A673 (cell line): ENCODE measurements at regions not wholly inside any gene's neighbourhood (a gene's known extent, or its start where the extent isn't known, plus 50 kb on each side); places are given as distances from the start of the nearest gene placed in this dataset.

Source experiments
- EZH2 ChIP-seq: fragments of 200-600 bp; sonication (generic); IDR thresholded peaks from 2 replicates; pipeline ENCODE4 v1.6.1; 2017; ENCODE audit warnings: borderline replicate concordance, low read depth, mild to moderate bottlenecking, mixed read lengths, antibody characterized with exemption, low read length; ENCODE audit not compliant: poor library complexity, severe bottlenecking
- TF ChIP-seq, protein P1 (sequence below): fragments of 300-800, 200-600 bp; sonication (generic); conservative IDR thresholded peaks from 2 replicates; pipeline ENCODE4 v1.5.1; 2017; ENCODE audit warnings: low read depth, mild to moderate bottlenecking, antibody characterized with exemption, low read length, moderate library complexity, mixed read lengths

DNA sequence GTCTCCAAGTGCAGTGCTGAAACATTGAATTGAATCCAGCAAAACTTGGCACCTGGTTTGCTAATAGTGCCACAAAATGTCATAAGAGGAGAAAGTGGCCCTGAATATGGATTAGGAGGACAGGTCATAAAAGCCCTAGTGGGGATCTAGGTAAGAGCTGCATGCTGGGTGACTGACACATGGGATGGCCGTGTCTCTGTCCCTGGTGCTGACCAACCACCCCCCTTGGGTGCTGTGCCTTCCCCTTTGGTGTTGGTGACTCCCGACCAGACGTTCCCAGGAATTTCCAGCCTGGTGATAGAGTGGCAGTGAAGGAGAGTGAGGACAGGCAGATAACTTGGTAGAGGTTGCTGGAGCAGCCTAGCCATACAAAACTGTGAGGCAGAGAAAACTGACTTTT, 142.8 kb downstream of the VRK1 start:
- TF ChIP-seq, protein P1, sequence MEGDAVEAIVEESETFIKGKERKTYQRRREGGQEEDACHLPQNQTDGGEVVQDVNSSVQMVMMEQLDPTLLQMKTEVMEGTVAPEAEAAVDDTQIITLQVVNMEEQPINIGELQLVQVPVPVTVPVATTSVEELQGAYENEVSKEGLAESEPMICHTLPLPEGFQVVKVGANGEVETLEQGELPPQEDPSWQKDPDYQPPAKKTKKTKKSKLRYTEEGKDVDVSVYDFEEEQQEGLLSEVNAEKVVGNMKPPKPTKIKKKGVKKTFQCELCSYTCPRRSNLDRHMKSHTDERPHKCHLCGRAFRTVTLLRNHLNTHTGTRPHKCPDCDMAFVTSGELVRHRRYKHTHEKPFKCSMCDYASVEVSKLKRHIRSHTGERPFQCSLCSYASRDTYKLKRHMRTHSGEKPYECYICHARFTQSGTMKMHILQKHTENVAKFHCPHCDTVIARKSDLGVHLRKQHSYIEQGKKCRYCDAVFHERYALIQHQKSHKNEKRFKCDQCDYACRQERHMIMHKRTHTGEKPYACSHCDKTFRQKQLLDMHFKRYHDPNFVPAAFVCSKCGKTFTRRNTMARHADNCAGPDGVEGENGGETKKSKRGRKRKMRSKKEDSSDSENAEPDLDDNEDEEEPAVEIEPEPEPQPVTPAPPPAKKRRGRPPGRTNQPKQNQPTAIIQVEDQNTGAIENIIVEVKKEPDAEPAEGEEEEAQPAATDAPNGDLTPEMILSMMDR: no peak
- TF ChIP-seq EZH2: no peak
